IMR-90 (cell line): ENCODE measurements at regions not wholly inside any gene's neighbourhood (a gene's known extent, or its start where the extent isn't known, plus 50 kb on each side); places are given as distances from the start of the nearest gene placed in this dataset.

Source experiments
- BHLHE40 ChIP-seq: fragments of 150-350 bp; IDR thresholded peaks from 2 replicates; pipeline ENCODE4 v1.6.1; 2016; ENCODE audit warnings: mild to moderate bottlenecking, low read depth, low read length
- CEBPB ChIP-seq: IDR thresholded peaks from 2 replicates; pipeline ENCODE4 v1.6.1; 2012; ENCODE audit warnings: low read depth, low read length, improper control_type of control experiment
- CTCF ChIP-seq: conservative IDR thresholded peaks from 2 replicates; pipeline ENCODE4 v1.5.1; 2012; ENCODE audit warnings: mild to moderate bottlenecking, low read depth, low read length, improper control_type of control experiment
- ELK1 ChIP-seq: fragments of 150-350 bp; IDR thresholded peaks from 2 replicates; pipeline ENCODE4 v1.6.1; 2016; ENCODE audit warnings: low read depth, mild to moderate bottlenecking, low read length, moderate library complexity, borderline replicate concordance
- MAFK ChIP-seq: IDR thresholded peaks from 2 replicates; pipeline ENCODE4 v1.6.1; 2012; ENCODE audit warnings: low read depth, low read length, improper control_type of control experiment
- MAZ ChIP-seq: IDR thresholded peaks from 2 replicates; pipeline ENCODE4 v1.6.1; 2012; ENCODE audit warnings: low read depth, mild to moderate bottlenecking, low read length, improper control_type of control experiment, moderate library complexity, borderline replicate concordance
- POLR2A ChIP-seq: IDR thresholded peaks from 2 replicates; pipeline ENCODE4 v1.6.1; 2012; ENCODE audit warnings: mild to moderate bottlenecking, low read depth, low read length
- RAD21 ChIP-seq: IDR thresholded peaks from 2 replicates; pipeline ENCODE4 v1.6.1; 2012; ENCODE audit warnings: low read length, improper control_type of control experiment
- RCOR1 ChIP-seq: IDR thresholded peaks from 2 replicates; pipeline ENCODE4 v1.6.1; 2012; ENCODE audit warnings: mild to moderate bottlenecking, low read length, improper control_type of control experiment; ENCODE audit not compliant: insufficient replicate concordance
- RFX5 ChIP-seq: IDR thresholded peaks from 2 replicates; pipeline ENCODE4 v1.8.0; 2012; ENCODE audit warnings: low read depth, mild to moderate bottlenecking, low read length, moderate library complexity
- SMC3 ChIP-seq: fragments of 150-350 bp; IDR thresholded peaks from 2 replicates; pipeline ENCODE4 v1.6.1; 2016; ENCODE audit warnings: low read depth, mild to moderate bottlenecking, antibody characterized with exemption, low read length, moderate library complexity
- USF2 ChIP-seq: fragments of 150-350 bp; IDR thresholded peaks from 2 replicates; pipeline ENCODE4 v1.6.1; 2017; ENCODE audit warnings: mild to moderate bottlenecking, antibody characterized with exemption, low read length, low read depth

- no peak for TF ChIP-seq POLR2A
- no peak for TF ChIP-seq CTCF
- TF ChIP-seq RAD21 = no peak
- TF ChIP-seq MAZ = no peak
- TF ChIP-seq RFX5 = no peak
- no peak for TF ChIP-seq USF2
- no peak for TF ChIP-seq CEBPB
- TF ChIP-seq RCOR1 = no peak
- TF ChIP-seq BHLHE40 = no peak
- no peak for TF ChIP-seq MAFK
- TF ChIP-seq SMC3 = no peak
- TF ChIP-seq ELK1 = no peak
Observed at GRCh38 chr2:204359076-204359475, 186.2 kb upstream of the PARD3B start.
